ENCODE measurements at regions not wholly inside any gene's neighbourhood (a gene's known extent, or its start where the extent isn't known, plus 50 kb on each side); places are given as distances from the start of the nearest gene placed in this dataset.
A peak's percentile ranks its signal among the peaks of the same experiment; 100 is the strongest.

DNA sequence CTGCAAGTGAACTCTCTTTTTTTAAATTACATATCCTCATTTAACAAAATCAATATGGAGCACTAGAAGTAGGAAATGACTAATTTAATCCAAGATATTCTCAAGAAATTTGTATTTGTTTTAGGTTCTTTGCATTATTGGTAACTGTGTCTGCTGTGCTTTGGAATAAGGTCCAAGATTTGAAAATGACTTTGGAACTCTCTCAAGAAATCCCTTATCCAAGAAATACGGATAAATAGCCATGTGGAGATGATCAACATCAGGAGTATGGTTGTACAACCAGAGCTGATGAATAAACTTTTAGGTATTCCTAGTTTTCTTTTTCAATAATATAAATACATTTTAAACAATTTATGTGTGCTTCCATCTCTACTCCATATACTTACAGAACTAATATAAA, 279.9 kb upstream of the SEMA3C start:
- Histone ChIP-seq H3K36me3 (ENCODE audit: insufficient read depth, low read length) (no peaks in the 10 kb centered on the region), H3K4me3 (ENCODE audit: insufficient read depth, low read depth, low read length) (no peak overlapping the region), H3K27me3 (ENCODE audit: insufficient read depth, low read length) (no peaks in the 10 kb centered on the region), H3K27ac (ENCODE audit: low read depth, low read length) (no peak overlapping the region), H4K20me1 (ENCODE audit: insufficient read depth, low read length) (no peaks in the 10 kb centered on the region), H3K4me1 (ENCODE audit: insufficient read depth, low read length) (no peaks in the 10 kb centered on the region), H3K4me2 (ENCODE audit: low read length) (no peak overlapping the region), H3K9me3 (ENCODE audit: insufficient read depth, low read depth, low read length) (no peaks in the 10 kb centered on the region), H2AFZ (ENCODE audit: low read depth, low read length) (no peak overlapping the region), H3K79me2 (ENCODE audit: insufficient read depth, low read length) (no peaks in the 10 kb centered on the region), H3K9ac (ENCODE audit: low read length) (no peak overlapping the region)
- Mint-ChIP-seq H3K36me3 (ENCODE audit: low read depth, unreplicated experiment) (no peaks in the 10 kb centered on the region), H3K4me1 (ENCODE audit: low read depth, unreplicated experiment) (no peaks in the 10 kb centered on the region), H3K4me3 (ENCODE audit: unreplicated experiment) (no peak overlapping the region), H3K9me3 (ENCODE audit: unreplicated experiment) (no peaks in the 10 kb centered on the region), H3K27me3 (ENCODE audit: low read depth, unreplicated experiment) (no peaks in the 10 kb centered on the region), H3K27ac (ENCODE audit: unreplicated experiment) (no peak overlapping the region)
- TF ChIP-seq EZH2 (IDR thresholded peaks at IDR 0.05; ENCODE audit: insufficient read depth, low read length): no peak
- TF ChIP-seq, protein P1, sequence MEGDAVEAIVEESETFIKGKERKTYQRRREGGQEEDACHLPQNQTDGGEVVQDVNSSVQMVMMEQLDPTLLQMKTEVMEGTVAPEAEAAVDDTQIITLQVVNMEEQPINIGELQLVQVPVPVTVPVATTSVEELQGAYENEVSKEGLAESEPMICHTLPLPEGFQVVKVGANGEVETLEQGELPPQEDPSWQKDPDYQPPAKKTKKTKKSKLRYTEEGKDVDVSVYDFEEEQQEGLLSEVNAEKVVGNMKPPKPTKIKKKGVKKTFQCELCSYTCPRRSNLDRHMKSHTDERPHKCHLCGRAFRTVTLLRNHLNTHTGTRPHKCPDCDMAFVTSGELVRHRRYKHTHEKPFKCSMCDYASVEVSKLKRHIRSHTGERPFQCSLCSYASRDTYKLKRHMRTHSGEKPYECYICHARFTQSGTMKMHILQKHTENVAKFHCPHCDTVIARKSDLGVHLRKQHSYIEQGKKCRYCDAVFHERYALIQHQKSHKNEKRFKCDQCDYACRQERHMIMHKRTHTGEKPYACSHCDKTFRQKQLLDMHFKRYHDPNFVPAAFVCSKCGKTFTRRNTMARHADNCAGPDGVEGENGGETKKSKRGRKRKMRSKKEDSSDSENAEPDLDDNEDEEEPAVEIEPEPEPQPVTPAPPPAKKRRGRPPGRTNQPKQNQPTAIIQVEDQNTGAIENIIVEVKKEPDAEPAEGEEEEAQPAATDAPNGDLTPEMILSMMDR (IDR thresholded peaks at IDR 0.05; ENCODE audit: insufficient read depth, low read depth, low read length): no peak
- DNase-seq (ENCODE audit: low read depth) (no peak), FAIRE-seq (no peak)

DNA sequence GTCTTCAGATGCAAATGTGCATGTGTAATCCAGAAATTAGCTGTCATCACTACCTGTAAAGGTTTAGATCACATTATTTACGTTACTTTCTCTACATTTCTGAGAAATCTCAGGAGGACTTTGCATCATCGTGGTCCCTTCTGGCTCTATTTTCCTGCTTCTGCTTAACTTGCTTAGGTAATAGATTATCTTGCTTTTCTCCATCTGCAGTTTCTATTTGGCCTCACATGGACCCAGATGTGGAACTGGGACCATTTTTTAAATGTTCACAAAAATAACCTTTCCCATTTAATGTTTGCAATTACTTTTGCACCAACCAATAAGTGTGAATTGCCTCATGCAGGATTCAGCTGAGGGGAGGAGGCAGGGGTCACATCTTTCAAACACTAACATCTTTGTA, 278.4 kb upstream of the SEMA3C start:
- no peak overlapping the region for H3K27ac ChIP-seq (ENCODE audit: low read depth, low read length)
- no peaks in the 10 kb centered on the region for H3K27me3 ChIP-seq (ENCODE audit: insufficient read depth, low read length)
- H3K9me3 ChIP-seq (ENCODE audit: insufficient read depth, low read depth, low read length): no peaks in the 10 kb centered on the region
- no peaks in the 10 kb centered on the region for H3K4me1 ChIP-seq (ENCODE audit: insufficient read depth, low read length)
- no peak overlapping the region for H3K4me3 ChIP-seq (ENCODE audit: insufficient read depth, low read depth, low read length)
- H3K36me3 ChIP-seq (ENCODE audit: insufficient read depth, low read length): no peaks in the 10 kb centered on the region
- Mint-ChIP-seq H3K4me1 (ENCODE audit: low read depth, unreplicated experiment) (no peaks in the 10 kb centered on the region), H3K4me3 (ENCODE audit: unreplicated experiment) (no peak overlapping the region), H3K27me3 (ENCODE audit: low read depth, unreplicated experiment) (no peaks in the 10 kb centered on the region), H3K27ac (ENCODE audit: unreplicated experiment) (no peak overlapping the region), H3K9me3 (ENCODE audit: unreplicated experiment) (no peaks in the 10 kb centered on the region), H3K36me3 (ENCODE audit: low read depth, unreplicated experiment) (no peaks in the 10 kb centered on the region)
- DNase-seq (ENCODE audit: low read depth) (no peak), FAIRE-seq (peak; percentile 79)
- H2AFZ ChIP-seq (ENCODE audit: low read depth, low read length): no peak overlapping the region
- H3K9ac ChIP-seq (ENCODE audit: low read length): no peak overlapping the region
- H3K4me2 ChIP-seq (ENCODE audit: low read length): no peak overlapping the region
- no peaks in the 10 kb centered on the region for H3K79me2 ChIP-seq (ENCODE audit: insufficient read depth, low read length)
- no peaks in the 10 kb centered on the region for H4K20me1 ChIP-seq (ENCODE audit: insufficient read depth, low read length)
- TF ChIP-seq EZH2 (IDR thresholded peaks at IDR 0.05; ENCODE audit: insufficient read depth, low read length): no peak
- TF ChIP-seq, protein P1 (IDR thresholded peaks at IDR 0.05; ENCODE audit: insufficient read depth, low read depth, low read length): no peak

DNA sequence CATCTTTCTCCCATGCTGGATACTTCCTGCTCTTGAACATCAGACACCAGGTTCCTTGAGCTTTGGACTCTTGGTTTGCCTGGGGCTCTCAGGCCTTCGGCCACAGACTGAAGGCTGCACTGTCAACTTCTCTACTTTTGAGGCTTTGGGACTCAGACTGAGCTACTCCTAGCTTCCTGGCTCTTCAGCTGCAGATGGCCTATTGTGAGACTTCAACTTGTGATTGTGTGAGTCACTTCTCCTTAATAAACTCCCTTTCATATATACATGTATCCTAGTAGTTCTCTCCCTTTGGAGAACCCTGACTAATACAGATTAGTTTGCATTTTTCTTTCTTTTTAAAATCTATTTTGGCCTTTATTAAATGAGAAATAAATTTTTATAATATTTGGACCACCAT, 276.2 kb upstream of the SEMA3C start:
- H3K36me3 ChIP-seq (ENCODE audit: insufficient read depth, low read length): no peaks in the 10 kb centered on the region
- FAIRE-seq: no peak
- no peaks in the 10 kb centered on the region for H3K9me3 Mint-ChIP-seq (ENCODE audit: unreplicated experiment)
- H3K27me3 ChIP-seq (ENCODE audit: insufficient read depth, low read length): no peaks in the 10 kb centered on the region
- H3K4me3 ChIP-seq (ENCODE audit: insufficient read depth, low read depth, low read length): no peak overlapping the region
- H3K9ac ChIP-seq (ENCODE audit: low read length): no peak overlapping the region
- no peaks in the 10 kb centered on the region for H4K20me1 ChIP-seq (ENCODE audit: insufficient read depth, low read length)
- no peak overlapping the region for H2AFZ ChIP-seq (ENCODE audit: low read depth, low read length)
- no peaks in the 10 kb centered on the region for H3K4me1 ChIP-seq (ENCODE audit: insufficient read depth, low read length)
- H3K27ac ChIP-seq (ENCODE audit: low read depth, low read length): no peak overlapping the region
- peak overlapping the region; percentile 59 for H3K27ac Mint-ChIP-seq (ENCODE audit: unreplicated experiment)
- H3K79me2 ChIP-seq (ENCODE audit: insufficient read depth, low read length): no peaks in the 10 kb centered on the region
- no peaks in the 10 kb centered on the region for H3K27me3 Mint-ChIP-seq (ENCODE audit: low read depth, unreplicated experiment)
- TF ChIP-seq, protein P1 (IDR thresholded peaks at IDR 0.05; ENCODE audit: insufficient read depth, low read depth, low read length): no peak
- TF ChIP-seq EZH2 (IDR thresholded peaks at IDR 0.05; ENCODE audit: insufficient read depth, low read length): no peak
- no peak overlapping the region for H3K4me2 ChIP-seq (ENCODE audit: low read length)
- H3K9me3 ChIP-seq (ENCODE audit: insufficient read depth, low read depth, low read length): no peaks in the 10 kb centered on the region
- peaks cover 14% of the 10 kb centered on the region for H3K4me1 Mint-ChIP-seq (ENCODE audit: low read depth, unreplicated experiment)
- peak; percentile 48 for DNase-seq (ENCODE audit: low read depth)
- no peak overlapping the region for H3K4me3 Mint-ChIP-seq (ENCODE audit: unreplicated experiment)
- no peaks in the 10 kb centered on the region for H3K36me3 Mint-ChIP-seq (ENCODE audit: low read depth, unreplicated experiment)

Measured in astrocyte (in vitro differentiated cells and primary cell).